ENCODE measurements at regions not wholly inside any gene's neighbourhood (a gene's known extent, or its start where the extent isn't known, plus 50 kb on each side); places are given as distances from the start of the nearest gene placed in this dataset.
"Not testable (repeated sequence)": the region's sequence is repeated elsewhere in the genome, so short reads cannot be mapped to it uniquely, and the experiment has no call there.

DNA sequence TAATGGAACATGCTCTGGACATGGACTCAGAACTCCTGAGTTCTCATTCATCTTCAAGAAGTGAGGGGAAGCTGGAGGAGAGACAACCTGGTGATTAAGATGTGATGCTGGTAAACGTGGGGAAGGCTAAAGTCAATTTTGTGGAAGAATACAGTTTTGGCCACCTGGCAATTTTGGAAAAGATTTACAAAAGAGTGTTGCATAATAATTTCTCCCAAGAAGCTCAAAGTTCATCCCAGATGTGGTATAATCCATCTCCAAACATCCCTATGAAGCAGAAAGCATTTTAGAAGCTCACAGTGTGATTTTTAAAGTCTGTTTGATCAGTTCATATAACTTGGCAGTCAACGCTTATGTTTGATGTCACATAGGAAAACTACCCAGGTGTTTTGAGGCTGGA, 208.7 kb downstream of the LMX1A start:
- no peak for DNase-seq

DNA sequence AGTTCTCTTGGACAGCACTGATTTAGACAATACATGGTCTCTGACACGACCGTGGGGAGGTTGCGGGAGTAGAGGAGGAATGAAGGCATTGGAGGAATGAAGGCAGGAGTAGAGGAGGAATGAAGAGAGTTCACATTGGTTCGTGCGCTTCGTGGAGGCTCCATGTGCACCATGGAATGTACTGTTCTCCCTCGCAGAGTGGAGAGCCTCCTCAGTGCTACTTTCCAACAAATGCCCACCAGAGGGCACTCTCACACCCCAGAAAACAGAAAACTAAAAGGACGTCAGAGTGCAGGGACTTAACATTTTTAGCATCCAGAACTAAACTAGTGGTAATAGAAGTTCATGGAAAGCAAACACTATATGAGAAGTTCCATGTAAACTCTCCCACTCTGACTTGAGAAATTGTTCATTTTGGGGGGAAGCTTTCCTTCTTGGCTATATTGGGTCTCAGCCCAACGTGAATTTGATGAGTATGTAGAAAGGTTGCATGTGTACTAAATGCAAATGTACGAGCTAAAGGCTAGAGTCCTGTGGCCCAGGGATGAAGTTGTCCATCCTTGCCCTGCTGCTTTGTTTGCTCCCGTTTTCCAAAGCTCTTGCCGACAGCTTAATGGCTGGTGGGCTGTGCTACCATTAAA, 211.6 kb downstream of the LMX1A start:
- DNase-seq, result peak; percentile 48

DNA sequence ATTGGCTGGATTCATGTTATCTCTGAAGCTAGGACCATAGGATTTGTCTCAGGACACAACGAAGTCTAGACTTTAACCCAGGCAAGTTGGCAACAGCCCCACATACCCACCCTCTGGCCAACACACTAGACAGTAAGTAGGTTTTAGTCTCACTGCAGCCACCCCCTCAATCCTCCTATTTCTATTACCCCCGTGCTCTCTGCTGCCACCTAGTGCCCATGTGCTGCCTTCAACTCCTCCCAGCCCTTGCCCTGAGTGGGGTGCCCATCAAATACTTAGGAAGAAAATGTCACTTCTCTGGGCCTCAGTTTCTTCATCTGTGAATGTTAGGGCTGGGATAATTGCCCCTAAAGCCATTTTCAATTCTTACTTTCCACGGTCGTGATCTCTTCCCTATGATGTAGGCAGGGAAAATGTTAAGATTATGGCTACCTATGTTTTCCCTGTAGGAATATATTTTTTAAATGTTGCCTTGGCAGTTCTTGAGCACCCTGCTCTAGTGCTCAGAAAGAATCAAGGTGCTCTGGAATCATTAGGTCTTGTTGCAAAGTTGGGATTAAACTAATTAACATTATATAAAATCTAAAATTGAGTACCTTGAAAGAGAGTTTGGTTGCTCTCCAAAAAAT, 213.0 kb downstream of the LMX1A start:
- no peak for DNase-seq

DNA sequence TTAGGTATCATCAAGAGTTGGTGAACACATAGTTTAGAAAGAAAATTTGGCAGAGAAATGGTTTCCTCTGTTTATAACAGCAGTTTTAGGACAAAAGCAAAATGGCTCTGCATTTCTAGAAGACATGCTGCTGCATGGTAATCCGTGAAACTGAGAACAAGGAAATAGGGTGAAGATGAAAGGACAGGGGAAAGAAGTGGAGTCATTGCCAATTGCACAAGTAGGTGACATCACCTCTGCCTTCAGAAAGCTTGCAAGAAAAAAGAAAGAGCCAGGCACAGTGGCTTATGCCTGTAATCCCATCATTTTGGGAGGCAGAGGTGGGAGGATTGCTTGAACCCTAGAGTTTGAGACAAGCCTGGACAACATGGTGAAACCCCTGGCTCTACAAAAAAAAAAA, 217.6 kb downstream of the LMX1A start:
- DNase-seq, result no peak

DNA sequence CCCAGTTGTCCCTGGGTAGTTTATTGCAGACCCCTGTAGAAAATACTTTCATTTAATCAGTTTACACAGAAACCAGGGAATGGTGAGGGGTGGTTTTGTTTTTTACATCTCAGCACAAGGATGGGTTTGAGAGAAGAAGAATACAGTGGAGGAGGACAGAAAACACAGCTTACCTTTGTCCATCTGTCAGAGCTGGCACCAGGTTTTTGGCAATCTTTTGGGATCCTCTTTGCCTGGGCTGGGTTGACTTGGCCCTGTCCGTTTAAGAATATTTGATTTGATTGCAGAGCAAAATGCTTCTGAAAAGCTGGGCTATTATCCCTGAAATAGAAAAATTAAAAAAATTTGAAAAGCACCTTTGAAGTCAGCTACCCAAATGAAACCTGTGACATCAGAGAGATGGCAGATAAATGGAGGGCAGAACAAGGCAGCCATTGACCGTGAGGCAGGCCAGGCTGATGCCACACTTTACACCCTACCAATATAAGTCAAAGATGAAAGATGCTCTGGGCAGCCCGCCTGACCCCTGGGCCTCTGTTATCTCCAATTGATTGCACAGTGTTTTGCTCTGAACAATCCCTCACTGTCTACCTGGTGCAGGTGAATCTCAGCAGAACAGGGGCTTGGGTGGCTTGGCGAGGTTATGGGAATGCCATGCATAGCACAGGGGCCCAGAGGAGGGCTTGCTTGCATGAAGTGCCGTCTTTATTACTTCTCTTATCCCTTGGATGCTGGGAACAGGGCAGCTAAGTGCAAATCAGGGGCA, 218.8 kb downstream of the LMX1A start:
- DNase-seq, result no peak

DNA sequence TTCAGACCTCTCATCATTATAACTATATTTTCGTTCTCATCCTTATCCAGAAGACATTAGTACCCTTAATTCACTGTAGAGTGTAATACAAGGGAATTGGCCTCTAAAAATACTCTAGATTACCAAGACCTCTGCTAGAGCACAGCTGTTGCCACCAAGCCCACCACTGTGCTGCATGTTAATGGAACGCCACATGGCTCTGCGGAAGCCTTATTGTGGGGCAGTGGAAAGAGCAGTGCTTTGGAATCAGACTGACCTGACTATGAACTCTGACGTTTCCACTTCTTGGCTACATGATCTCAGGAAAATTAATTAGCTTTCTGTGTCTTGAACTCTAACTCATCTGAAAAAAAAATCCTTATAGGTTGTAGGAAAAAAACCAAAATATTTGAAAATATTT, 222.1 kb downstream of the LMX1A start:
- DNase-seq, result no peak

DNA sequence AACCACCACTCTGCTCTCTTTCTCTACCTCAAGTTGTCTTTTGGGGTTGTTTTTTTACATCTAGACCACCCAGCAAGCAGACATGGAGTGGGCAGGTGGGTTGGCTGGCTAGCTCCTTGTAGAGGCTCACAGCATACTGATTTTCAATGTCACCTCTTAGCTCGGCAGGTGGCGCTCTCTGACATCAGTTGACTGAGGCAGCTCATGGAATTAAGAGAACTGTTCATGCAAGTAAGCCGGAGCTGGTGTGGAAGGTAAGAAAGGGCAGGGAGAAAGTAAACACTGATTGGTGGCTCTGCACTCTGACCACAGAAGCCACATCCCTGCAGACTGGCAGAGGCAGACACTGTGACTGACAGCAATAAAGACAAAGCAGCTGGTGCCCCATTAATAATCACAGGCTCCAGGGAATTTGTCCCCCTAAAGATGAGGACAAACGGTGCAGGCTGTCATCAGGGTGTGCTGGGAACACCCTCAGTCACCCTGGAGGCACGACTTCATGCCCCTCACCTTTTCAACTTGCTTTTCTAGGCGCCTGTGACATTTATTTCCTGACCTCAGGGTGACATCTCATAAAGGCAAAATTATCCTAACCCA, 226.8 kb downstream of the LMX1A start:
- peak; percentile 82 for DNase-seq

DNA sequence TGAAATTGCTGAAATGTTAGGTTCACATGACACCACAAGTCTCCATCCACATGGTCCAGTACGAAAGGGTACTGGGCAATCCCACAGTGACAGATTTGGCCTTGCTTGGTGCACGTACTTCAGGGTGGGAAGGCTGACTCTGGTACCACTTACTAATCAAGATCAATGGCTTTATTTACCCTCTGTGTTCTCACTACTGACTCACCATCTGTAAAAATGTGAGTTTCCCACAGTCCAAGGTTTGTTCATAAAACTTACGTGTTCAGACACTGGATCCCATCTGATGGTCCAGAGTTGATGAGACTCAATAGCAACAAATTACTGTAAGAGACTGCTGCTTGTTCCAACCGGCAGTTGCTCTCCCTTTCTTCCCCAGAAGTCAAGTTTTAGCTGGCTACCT, 231.7 kb downstream of the LMX1A start:
- DNase-seq, result no peak

DNA sequence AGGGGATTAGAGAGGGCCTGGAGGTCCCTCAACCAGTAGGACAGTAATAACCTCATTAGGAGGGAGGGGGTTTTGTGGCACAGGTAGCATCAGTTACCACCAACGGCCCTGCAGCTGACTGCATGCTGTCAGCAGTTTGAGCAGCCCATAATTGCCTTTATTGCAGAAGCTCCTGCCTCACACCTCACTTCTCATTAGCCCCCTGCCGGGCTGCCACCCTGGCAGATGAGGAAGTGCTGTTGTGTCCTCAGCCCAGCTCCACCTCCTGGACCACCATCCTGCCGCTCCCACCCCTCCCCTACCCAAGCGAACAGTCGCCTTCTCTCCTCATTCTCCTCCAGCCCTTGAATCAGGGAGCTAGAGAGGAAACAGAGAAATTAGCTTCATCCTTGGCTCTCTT, 237.4 kb downstream of the LMX1A start:
- no peak for DNase-seq

DNA sequence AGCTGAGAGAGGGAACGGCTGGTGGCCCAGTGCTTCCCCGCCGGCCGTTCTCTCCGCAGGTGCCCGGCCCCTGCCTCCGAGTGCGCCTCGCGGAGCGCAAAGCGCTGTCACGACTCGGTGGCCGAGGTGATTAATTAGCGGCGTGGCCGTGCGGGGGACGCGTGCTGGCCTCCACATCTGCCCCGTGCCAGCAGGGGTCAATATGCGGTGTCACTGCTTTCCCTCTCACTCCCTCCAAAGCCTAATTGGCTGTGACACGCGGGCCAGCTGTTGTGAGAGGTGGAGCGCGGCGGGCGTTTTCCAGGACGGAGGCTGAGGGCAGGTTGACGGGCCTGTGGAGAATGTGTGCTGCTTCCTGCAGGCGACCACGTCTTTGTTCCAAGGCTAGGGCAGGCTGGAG, 239.0 kb downstream of the LMX1A start:
- DNase-seq, result peak; percentile 29

DNA sequence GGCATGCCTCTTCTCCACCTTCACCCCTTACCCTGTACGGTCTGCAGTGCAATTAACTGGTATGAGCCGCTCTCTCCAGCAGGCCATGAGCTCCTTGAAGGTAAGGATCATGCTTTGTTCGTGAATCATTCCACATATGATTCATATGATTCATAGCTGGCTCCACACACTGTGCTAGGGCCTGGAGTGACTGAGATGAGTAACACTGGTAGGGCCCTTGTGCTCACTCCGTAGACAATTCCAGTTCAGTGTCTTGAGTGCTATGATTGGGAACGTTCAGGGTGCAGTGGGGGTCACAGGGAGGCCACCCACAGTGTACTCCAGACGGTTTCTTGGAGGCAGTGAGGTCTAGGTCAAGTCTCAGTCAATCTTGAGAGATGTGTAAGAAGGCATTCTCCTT, 239.8 kb downstream of the LMX1A start:
- DNase-seq, result no peak

DNA sequence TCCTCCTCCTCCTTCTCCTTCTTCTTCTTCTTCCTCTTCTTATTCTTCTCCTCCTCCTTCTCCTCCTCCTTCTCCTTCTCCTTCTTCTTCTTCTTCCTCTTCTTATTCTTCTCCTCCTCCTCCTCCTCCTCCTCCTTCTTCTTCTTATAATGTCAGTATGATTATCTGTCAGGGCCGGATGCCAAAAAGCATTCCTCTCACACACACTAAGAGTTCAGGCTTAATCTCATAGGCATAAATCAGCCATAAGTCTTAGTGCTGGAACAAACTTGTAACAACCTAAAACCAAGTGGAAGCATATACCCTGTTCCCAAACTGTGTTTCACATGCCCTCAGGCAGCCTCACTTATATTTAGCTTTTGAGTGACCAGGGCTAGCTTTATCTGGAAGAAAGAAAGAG, 240.3 kb downstream of the LMX1A start:
- DNase-seq, result no peak

DNA sequence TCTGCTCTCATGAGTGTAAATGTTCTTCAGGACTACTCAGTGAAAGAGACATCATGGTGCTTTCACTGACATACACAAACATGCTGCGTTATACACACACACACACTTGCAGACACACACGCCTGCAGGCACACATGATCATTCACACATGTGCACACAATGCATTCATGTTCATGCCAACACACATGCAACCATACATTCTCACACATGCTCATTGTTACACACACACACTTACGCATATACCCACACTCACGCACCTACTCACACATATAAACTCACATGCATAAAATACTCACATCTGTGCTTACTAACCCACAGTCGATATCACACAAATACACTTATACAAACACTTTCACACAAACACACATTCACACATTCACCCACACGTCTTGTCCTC, 241.6 kb downstream of the LMX1A start:
- DNase-seq, result no peak

DNA sequence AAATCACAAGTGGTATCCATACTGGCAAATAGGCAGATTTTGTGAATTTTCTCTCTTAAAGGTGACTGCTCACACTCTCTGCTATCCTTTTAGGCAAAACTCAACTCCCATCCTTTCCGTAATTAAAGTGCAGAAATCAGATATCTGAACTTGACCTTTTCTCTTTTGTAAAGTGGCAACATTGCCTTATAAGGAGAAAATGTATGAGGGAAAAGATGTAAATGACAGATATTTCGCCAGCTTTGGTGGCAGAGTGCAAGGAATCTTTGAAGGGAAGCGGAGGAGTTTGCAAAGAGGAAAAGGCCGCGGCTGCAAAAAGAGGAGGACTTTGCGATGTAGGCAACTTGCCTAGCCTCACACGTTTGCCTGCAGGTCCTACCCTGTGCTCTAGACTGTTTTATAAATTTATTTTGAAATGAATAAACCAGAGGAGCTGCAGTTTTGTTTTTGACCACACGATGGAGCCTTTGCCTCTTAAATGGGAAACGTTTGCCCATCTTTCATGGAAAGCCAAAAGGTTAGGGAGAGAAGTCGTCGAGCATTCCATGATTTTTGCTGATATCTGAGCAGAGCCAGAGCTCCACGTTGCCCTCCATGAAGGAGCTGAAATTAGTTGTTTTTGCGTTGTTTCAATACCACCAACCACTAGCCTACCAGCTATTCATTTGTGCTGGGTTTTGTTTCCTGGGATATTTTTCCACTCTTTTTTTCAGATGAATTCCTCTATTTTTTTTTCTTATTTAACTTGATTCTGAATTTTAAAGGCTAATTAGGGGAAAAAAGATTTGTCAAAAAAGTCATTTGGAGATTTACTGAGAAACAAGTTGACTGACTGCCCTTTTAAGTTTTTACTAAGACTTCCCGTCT, 242.3 kb downstream of the LMX1A start:
- peak; percentile 62 for DNase-seq

DNA sequence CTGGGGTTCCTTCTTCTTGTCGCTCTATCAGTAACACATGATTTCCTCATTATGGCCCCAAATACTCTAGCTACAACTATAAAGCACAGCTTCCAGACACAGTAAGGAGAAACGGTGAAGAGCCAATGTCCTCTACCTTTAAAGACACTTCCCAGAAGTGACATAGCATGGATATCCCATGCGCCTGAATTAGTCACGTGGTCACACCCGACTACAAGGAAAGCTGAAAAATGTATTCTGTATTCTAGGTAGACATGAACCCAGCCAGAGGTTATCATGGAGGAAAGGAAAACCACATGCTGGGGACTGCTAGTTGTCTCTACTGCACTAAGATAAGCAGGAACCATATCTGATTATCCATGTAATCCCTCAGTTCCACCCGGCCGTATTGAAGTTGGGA, 244.3 kb downstream of the LMX1A start:
- no peak for DNase-seq

DNA sequence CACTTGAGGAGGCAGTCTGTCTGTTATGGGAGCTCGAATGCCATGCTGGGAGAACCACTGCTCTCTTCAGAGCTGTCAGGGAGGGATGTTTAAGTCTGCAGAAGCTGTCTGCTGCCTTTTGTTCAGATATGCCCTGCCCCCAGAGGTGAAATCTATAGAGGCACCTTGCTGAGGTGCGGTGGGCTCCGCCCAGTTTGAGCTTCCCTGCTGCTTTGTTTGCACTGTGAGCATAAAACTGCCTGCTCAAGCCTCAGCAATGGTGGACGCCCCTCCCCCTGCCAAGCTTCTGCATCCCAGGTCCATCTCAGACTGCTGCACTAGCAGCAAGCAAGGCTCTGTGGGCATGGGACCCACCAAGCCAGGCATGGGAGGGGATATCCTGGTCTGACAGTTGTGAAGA, 247.5 kb downstream of the LMX1A start:
- no peak for DNase-seq

DNA sequence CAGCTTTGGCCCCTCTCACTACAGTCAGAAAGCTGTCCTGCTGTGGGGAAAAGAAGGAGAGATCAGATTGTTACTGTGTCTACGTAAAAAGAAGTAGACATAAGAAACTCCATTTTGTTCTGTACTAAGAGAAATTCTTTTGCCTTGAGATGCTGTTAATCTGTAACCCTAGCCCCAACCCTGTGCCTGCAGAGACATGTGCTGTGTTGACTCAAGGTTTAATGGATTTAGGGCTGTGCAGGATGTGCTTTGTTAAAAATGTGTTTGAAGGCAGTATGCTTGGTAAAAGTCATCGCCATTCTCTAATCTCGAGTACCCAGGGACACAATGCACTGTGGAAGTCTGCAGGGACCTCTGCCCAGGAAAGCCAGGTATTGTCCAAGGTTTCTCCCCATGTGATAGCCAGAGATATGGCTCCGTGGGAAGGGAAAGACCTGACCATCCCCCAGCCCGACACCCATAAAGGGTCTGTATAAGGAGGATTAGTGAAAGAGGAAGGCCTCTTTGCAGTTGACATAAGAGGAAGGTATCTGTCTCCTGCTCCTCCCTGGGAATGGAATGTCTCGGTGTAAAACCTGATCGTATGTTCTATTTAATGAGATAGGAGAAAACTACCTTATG, 263.9 kb downstream of the LMX1A start:
- DNase-seq, result not testable (repeated sequence)

DNA sequence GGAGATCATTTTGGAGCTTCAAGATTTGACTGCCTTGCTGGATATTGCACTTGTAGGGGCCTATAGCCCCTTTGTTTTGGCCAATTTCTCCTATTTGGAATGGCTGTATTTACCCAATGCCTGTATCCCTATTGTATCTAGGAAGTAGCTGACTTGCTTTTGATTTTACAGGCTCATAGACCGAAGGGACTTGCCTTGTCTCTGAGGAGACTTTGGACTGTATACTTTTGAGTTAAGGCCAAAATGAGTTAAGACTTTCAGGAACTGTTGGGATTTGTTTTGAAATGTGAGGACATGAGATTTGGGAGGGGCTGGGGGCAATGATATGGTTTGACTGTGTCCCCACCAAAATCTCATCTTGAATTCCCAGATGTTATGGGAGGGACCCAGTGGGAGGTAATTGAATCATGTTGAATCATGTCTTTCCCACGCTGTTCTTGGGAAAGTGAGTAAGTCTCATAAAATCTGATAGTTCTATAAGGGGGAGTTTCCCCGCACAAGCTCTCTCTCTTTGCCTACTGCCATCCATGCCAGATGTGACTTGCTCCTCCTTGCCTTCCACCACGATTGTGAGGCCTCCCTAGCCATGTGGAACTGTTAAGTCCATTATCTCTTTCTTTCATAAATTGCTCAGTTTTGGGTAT, 276.1 kb downstream of the LMX1A start:
- DNase-seq, result no peak

DNA sequence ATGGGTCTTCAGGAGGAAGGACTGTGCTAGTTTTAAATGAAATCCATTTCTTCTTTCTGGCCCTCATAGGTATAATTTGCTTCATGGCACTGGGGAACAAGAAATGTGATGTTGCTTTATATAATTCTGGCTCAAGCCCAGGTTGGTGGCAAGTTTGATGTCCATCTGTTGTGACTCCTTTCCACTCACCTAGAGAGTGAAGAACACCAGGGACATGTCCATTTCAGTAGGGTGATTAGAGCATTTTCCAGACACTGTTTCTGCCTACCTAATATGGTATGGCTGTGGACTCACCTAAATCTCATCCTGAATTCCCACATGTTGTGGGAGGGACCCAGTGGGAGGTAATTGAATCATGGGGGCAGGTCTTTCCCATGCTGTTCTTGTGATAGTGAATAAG, 278.1 kb downstream of the LMX1A start:
- DNase-seq, result no peak

DNA sequence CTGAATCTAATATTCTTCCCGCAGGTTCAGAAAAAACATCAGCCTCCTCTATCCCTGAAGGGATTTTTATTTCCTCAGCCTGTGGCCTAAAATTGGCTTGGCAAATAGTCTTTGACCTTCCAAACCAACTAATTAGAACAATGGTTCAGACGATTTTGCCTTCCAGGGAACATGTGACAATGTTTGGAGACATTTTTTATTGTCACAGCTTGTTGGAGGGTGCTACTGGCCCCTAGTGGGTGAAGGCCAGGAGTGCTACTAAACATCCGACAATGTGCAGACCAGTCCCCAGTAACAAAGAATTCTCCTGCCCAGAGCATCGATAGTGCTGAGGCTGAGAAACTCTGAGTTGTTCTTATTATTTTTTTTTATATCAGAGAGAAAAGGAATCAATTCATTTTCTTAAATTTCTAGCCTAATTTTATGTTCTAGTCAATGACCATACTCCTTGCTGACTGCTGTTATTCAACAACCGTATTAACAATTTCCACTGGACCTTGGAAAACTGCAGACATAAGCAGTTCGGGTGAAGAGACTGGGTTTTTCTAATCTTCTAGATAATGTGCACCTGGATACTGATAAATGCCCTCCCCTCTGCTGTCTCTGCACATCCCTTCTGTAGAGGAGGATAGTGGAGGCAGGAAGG, 280.7 kb downstream of the LMX1A start:
- no peak for DNase-seq
